Caco-2 (cell line): ENCODE measurements at regions not wholly inside any gene's neighbourhood (a gene's known extent, or its start where the extent isn't known, plus 50 kb on each side); places are given as distances from the start of the nearest gene placed in this dataset.

Experiments used
- BruUV-seq: library from RNA; stranded (reverse); fragments of 400-500 nt; replicated peaks from 2 replicates; lab custom pipeline; 2021; lab: Mats Ljungman, UMichigan
- CTCF ChIA-PET: fragments of 300-600 bp; sonication (Branson Sonifier 250); formaldehyde crosslinking; loops from one replicate; lab custom pipeline; 2022; ENCODE audit warnings: antibody characterized with exemption; lab: Charles Lee
- POLR2A ChIA-PET: fragments of 300-600 bp; sonication (Branson Sonifier 250); formaldehyde crosslinking; loops from one replicate; lab custom pipeline; 2022; ENCODE audit warnings: antibody characterized with exemption; lab: Charles Lee
- DNase-seq, 2 experiments: peaks; one replicate each; pipeline versions ENCODE4 v3.0.0 to v3.0.0-alpha.2; 2020 to 2022
- H3K27me3 ChIP-seq: replicated peaks from 2 replicates; pipeline ENCODE4 v1.6.0; 2011; ENCODE audit warnings: low read length; ENCODE audit not compliant: control insufficient read depth, insufficient read depth
- H3K36me3 ChIP-seq: 2 replicates; pipeline ENCODE4 v1.5.1; 2011; ENCODE audit warnings: low read length; ENCODE audit not compliant: control insufficient read depth, insufficient read depth
- H3K4me1 ChIP-seq: fragments of 250-450 bp; sonication (Bioruptor Pico); 2 replicates; pipeline ENCODE4 v1.5.1; 2020; ENCODE audit warnings: mild to moderate bottlenecking
- H3K4me3 ChIP-seq: 2 replicates; pipeline ENCODE4 v1.5.1; 2011; ENCODE audit warnings: low read depth, mild to moderate bottlenecking, control low read depth, low read length
- H3K9me3 ChIP-seq: fragments of 250-450 bp; sonication (Bioruptor Pico); 2 replicates; pipeline ENCODE4 v1.5.1; 2020; ENCODE audit warnings: mild to moderate bottlenecking, moderate library complexity
- H3K27ac Mint-ChIP-seq: one replicate; pipeline ENCODE4 v1.8.0; 2022; ENCODE audit warnings: mixed read lengths; ENCODE audit not compliant: unreplicated experiment
- H3K27me3 Mint-ChIP-seq: one replicate; pipeline ENCODE4 v1.8.0; 2022; ENCODE audit warnings: mixed read lengths; ENCODE audit not compliant: insufficient read depth, unreplicated experiment
- H3K36me3 Mint-ChIP-seq: one replicate; pipeline ENCODE4 v1.8.0; 2022; ENCODE audit warnings: mild to moderate bottlenecking, mixed read lengths; ENCODE audit not compliant: insufficient read depth, unreplicated experiment
- H3K4me1 Mint-ChIP-seq: one replicate; pipeline ENCODE4 v1.8.0; 2022; ENCODE audit warnings: low read depth, mixed read lengths; ENCODE audit not compliant: unreplicated experiment
- H3K4me3 Mint-ChIP-seq: one replicate; pipeline ENCODE4 v1.8.0; 2022; ENCODE audit warnings: mild to moderate bottlenecking, moderate library complexity, mixed read lengths; ENCODE audit not compliant: unreplicated experiment
- H3K9me3 Mint-ChIP-seq: one replicate; pipeline ENCODE4 v1.8.0; 2022; ENCODE audit warnings: mixed read lengths; ENCODE audit not compliant: unreplicated experiment
- CTCF ChIP-seq, 2 experiments: fragments of 200-600 bp in 1 of 2; IDR thresholded peaks; 1 replicate in 1 of 2; 2 replicates in 1 of 2; pipeline versions ENCODE4 v1.5.1 to v1.8.0; 2011 to 2022; ENCODE audit warnings: antibody characterized with exemption in 1 of 2, control low read depth in 1 of 2, inconsistent platforms in 1 of 2, low read depth in 1 of 2, low read length in 1 of 2, mild to moderate bottlenecking in 1 of 2, moderate library complexity in 1 of 2; ENCODE audit not compliant: insufficient read depth in 1 of 2, severe bottlenecking in 1 of 2, unreplicated experiment in 1 of 2
- intact Hi-C: fragments of 100-400 bp; cut with micrococcal nuclease; formaldehyde crosslinking; loops from one replicate; pipeline ENCODE4 v1.10.0; 2022; ENCODE audit not compliant: unreplicated experiment

- Histone ChIP-seq H3K4me1 (no peaks in the 10 kb centered on the region), H3K27me3 (no peaks in the 10 kb centered on the region), H3K4me3 (no peak overlapping the region), H3K36me3 (no peaks in the 10 kb centered on the region), H3K9me3 (no peaks in the 10 kb centered on the region)
- no peaks in the 10 kb centered on the region for H3K4me1 Mint-ChIP-seq
- no peak overlapping the region for H3K27ac Mint-ChIP-seq
- H3K36me3 Mint-ChIP-seq: no peaks in the 10 kb centered on the region
- H3K9me3 Mint-ChIP-seq: no peaks in the 10 kb centered on the region
- no peaks in the 10 kb centered on the region for H3K27me3 Mint-ChIP-seq
- no TSS peak for BruUV-seq
- DNase-seq: no peak
- ChIA-PET POLR2A (no interaction called here), CTCF (no interaction called here)
- no peak for TF ChIP-seq CTCF (IDR thresholded peaks at IDR 0.05; ENCODE audit: insufficient read depth in 1 of 2, low read depth in 1 of 2, low read length in 1 of 2, severe bottlenecking in 1 of 2, unreplicated experiment in 1 of 2)
- H3K4me3 Mint-ChIP-seq: no peak overlapping the region
- intact Hi-C loops: no loop called here
Measured at GRCh38 chr4:62387808-62388207, 1187.7 kb downstream of the ADGRL3 start.

- no peaks in the 10 kb centered on the region for H3K27me3 Mint-ChIP-seq
- CTCF ChIA-PET: no interaction called here
Measured at GRCh38 chr4:62377700-62378099, 1177.6 kb downstream of the ADGRL3 start.

GRCh38 chr4:62377245-62377644 lies 1177.1 kb downstream of the ADGRL3 start:
- H3K9me3 ChIP-seq: no peaks in the 10 kb centered on the region
- no peak for DNase-seq
- ChIA-PET POLR2A (no interaction called here), CTCF (no interaction called here)
- H3K4me3 Mint-ChIP-seq: no peak overlapping the region
- H3K36me3 ChIP-seq: no peaks in the 10 kb centered on the region
- H3K4me1 Mint-ChIP-seq: no peaks in the 10 kb centered on the region
- H3K27me3 ChIP-seq: no peaks in the 10 kb centered on the region
- H3K9me3 Mint-ChIP-seq: no peaks in the 10 kb centered on the region
- H3K36me3 Mint-ChIP-seq: no peaks in the 10 kb centered on the region
- intact Hi-C loops: no loop called here
- H3K27ac Mint-ChIP-seq: no peak overlapping the region
- H3K4me1 ChIP-seq: no peaks in the 10 kb centered on the region
- no peak overlapping the region for H3K4me3 ChIP-seq
- no peak for TF ChIP-seq CTCF (IDR thresholded peaks at IDR 0.05; ENCODE audit: insufficient read depth in 1 of 2, low read depth in 1 of 2, low read length in 1 of 2, severe bottlenecking in 1 of 2, unreplicated experiment in 1 of 2)
- BruUV-seq: no TSS peak
- no peaks in the 10 kb centered on the region for H3K27me3 Mint-ChIP-seq

More at GRCh38 chr4:62377700-62378099, 1177.6 kb downstream of the ADGRL3 start:
- no peaks in the 10 kb centered on the region for H3K4me1 Mint-ChIP-seq
- Histone ChIP-seq H3K36me3 (no peaks in the 10 kb centered on the region), H3K27me3 (no peaks in the 10 kb centered on the region), H3K4me3 (no peak overlapping the region), H3K4me1 (no peaks in the 10 kb centered on the region), H3K9me3 (no peaks in the 10 kb centered on the region)
- DNase-seq: no peak
- no peak overlapping the region for H3K4me3 Mint-ChIP-seq
- no TSS peak for BruUV-seq
- no peak for TF ChIP-seq CTCF (IDR thresholded peaks at IDR 0.05; ENCODE audit: insufficient read depth in 1 of 2, low read depth in 1 of 2, low read length in 1 of 2, severe bottlenecking in 1 of 2, unreplicated experiment in 1 of 2)
- no peak overlapping the region for H3K27ac Mint-ChIP-seq
- intact Hi-C loops: no loop called here
- POLR2A ChIA-PET: no interaction called here
- no peaks in the 10 kb centered on the region for H3K36me3 Mint-ChIP-seq
- H3K9me3 Mint-ChIP-seq: no peaks in the 10 kb centered on the region
